ACC112 (cell line): ENCODE measurements at regions not wholly inside any gene's neighbourhood (a gene's known extent, or its start where the extent isn't known, plus 50 kb on each side); places are given as distances from the start of the nearest gene placed in this dataset.

Experiments
- H2AFZ ChIP-seq: fragments of 200-600 bp; sonication (generic); one replicate; pipeline ENCODE4 v1.6.0; 2017; ENCODE audit warnings: antibody characterized with exemption, low read length; ENCODE audit not compliant: unreplicated experiment
- H3K27ac ChIP-seq: fragments of 200-600 bp; sonication (generic); 2 replicates; pipeline ENCODE4 v1.5.1; 2014; ENCODE audit warnings: low read depth, mild to moderate bottlenecking, antibody characterized with exemption, low read length, moderate library complexity
- H3K27me3 ChIP-seq: fragments of 200-600 bp; sonication (generic); 2 replicates; pipeline ENCODE4 v1.6.1; 2014; ENCODE audit warnings: mild to moderate bottlenecking, antibody characterized with exemption, low read length, moderate library complexity, mixed read lengths; ENCODE audit not compliant: insufficient read depth
- H3K36me3 ChIP-seq: fragments of 200-600 bp; sonication (generic); 2 replicates; pipeline ENCODE4 v1.6.1; 2016; ENCODE audit warnings: mild to moderate bottlenecking, antibody characterized with exemption, low read length, moderate library complexity, mixed read lengths; ENCODE audit not compliant: insufficient read depth
- H3K4me1 ChIP-seq: fragments of 200-600 bp; sonication (generic); one replicate; pipeline ENCODE4 v1.6.1; 2016; ENCODE audit warnings: low read length, mixed read lengths; ENCODE audit not compliant: insufficient read depth, unreplicated experiment, control insufficient read depth
- H3K4me3 ChIP-seq: fragments of 200-600 bp; sonication (generic); 2 replicates; pipeline ENCODE4 v1.5.1; 2014; ENCODE audit warnings: mild to moderate bottlenecking, low read depth, low read length
- H3K79me2 ChIP-seq: fragments of 200-600 bp; sonication (generic); one replicate; pipeline ENCODE4 v1.6.0; 2016; ENCODE audit warnings: low read length; ENCODE audit not compliant: control insufficient read depth, unreplicated experiment, insufficient read depth

DNA sequence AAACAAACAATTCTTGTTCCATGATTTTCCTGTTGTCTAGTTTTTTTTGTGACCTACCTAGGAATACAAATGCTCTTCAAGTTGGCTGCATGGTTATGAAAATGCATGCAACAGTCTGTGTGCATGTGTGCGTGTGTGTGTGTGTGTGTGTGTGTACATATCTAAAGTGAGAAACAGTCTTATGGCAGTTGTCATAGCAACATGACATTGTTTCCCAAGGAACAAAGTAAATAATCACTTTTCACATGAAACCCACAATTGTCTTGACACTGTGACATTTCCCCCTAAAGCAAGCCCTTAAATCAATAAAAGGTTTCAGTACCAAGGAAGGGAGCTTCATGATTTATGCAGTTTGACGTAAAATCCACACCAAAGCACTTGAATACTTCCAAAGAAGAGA lies 758.4 kb downstream of the CDH8 start:
- Histone ChIP-seq H3K4me1 (no peaks in the 10 kb centered on the region), H3K4me3 (no peak overlapping the region), H3K27me3 (no peaks in the 10 kb centered on the region), H3K36me3 (no peaks in the 10 kb centered on the region), H3K79me2 (no peaks in the 10 kb centered on the region), H3K27ac (no peak overlapping the region), H2AFZ (no peak overlapping the region)

DNA sequence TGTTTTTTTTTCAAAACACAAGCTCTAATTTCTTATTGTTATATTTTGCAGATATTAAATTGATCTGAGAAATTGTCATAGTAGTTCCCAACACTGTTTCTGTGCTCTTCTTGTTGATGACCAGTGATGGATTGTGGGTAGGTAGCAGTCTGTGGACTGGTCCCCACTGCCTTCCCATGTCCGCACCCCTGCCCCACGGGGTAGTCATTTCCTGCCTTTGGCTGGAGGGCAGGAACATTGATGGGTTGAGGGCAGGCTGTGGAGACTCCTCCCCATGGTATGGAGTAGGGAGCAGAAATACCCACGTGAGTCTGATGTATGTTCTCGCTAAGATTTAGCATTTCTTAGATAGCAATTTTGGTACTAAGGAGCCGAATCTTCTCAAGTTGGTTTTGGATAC lies 762.0 kb downstream of the CDH8 start:
- no peak overlapping the region for H3K27ac ChIP-seq
- H3K4me1 ChIP-seq = no peaks in the 10 kb centered on the region
- no peak overlapping the region for H3K4me3 ChIP-seq
- no peak overlapping the region for H2AFZ ChIP-seq
- no peaks in the 10 kb centered on the region for H3K36me3 ChIP-seq
- no peaks in the 10 kb centered on the region for H3K27me3 ChIP-seq
- H3K79me2 ChIP-seq = no peaks in the 10 kb centered on the region

DNA sequence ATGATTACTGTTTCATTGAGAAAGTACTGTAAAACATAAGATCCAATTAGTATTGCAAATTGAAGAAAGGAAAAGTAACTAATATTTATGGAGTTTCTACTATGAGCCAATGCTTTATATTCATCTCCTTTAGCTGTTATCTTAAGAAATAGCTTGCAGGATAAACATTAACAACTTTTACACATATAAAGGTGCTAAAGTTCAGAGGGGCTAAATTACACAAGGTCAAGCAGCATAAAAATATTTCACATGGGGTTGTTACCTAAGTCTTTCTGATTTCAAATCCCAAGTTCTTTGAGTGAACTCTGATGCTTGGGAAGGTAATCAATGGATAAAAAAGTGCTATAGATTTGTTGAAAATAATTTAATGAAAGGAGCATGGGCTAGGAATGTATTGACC lies 765.5 kb downstream of the CDH8 start:
- no peaks in the 10 kb centered on the region for H3K27me3 ChIP-seq
- H3K79me2 ChIP-seq = no peaks in the 10 kb centered on the region
- no peaks in the 10 kb centered on the region for H3K4me1 ChIP-seq
- H2AFZ ChIP-seq = no peak overlapping the region
- no peak overlapping the region for H3K27ac ChIP-seq
- no peaks in the 10 kb centered on the region for H3K36me3 ChIP-seq
- H3K4me3 ChIP-seq = no peak overlapping the region

DNA sequence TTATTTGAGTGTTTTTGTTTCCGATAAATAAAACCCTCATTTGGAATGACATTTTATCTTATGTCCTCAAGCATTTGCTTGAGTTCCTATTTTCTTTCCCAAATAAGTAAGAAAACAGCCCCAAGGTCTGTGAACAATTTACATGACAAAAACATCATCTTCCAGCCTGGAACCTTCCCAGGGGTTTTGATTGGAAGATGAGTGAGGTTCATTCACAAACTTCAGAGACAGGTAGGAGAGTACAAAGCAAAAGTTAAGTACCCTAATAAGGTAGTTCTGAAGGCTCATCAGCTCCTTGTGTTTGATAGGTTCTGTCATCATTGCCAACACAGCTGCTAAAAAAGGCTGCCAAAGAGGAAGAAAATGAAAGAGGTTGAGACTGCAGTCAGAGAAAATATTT lies 772.8 kb downstream of the CDH8 start:
- Histone ChIP-seq H3K27ac (no peak overlapping the region), H3K4me1 (no peaks in the 10 kb centered on the region), H3K27me3 (no peaks in the 10 kb centered on the region), H2AFZ (no peak overlapping the region), H3K4me3 (no peak overlapping the region), H3K79me2 (no peaks in the 10 kb centered on the region), H3K36me3 (no peaks in the 10 kb centered on the region)

DNA sequence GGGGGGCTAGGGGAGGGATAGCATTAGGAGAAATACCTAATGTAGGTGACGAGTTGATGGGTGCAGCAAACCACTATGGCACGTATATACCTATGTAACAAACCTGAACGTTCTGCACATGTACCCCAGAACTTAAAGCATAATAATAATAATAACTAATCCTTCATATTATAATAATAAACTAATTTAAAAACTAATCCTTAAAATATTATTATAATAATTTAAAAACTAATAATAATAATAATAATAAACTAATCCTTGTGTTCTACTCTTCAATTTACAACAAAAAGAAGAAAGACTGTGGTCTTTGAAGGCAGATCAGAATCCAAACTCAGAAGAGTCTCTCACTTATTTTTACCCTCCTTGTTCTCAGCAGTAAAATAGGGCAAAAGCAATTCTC lies 774.9 kb downstream of the CDH8 start:
- no peak overlapping the region for H3K4me3 ChIP-seq
- H3K36me3 ChIP-seq = no peaks in the 10 kb centered on the region
- H3K27me3 ChIP-seq = no peaks in the 10 kb centered on the region
- no peak overlapping the region for H2AFZ ChIP-seq
- no peaks in the 10 kb centered on the region for H3K4me1 ChIP-seq
- no peaks in the 10 kb centered on the region for H3K79me2 ChIP-seq
- no peak overlapping the region for H3K27ac ChIP-seq

DNA sequence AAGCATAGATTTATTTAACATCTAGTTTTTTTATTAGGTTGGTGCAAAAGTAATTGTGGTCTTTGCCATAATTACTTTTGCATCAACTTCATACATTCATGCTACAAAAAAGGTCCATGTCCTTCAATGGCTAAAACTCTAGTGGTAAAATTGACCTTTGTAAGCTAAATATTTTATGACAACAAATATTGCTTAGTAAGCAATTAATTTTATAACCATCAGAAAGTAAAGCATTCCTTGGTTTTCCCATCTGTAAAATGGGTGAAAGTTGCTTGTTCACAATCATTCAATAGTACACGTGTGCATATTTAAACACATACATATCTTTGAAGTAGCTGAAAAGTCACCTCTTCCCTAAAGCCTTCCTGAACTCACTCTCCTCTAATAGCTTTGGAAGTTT lies 789.6 kb downstream of the CDH8 start:
- Histone ChIP-seq H2AFZ (no peak overlapping the region), H3K79me2 (no peaks in the 10 kb centered on the region), H3K36me3 (no peaks in the 10 kb centered on the region), H3K4me3 (no peak overlapping the region), H3K27ac (no peak overlapping the region), H3K27me3 (no peaks in the 10 kb centered on the region), H3K4me1 (no peaks in the 10 kb centered on the region)

DNA sequence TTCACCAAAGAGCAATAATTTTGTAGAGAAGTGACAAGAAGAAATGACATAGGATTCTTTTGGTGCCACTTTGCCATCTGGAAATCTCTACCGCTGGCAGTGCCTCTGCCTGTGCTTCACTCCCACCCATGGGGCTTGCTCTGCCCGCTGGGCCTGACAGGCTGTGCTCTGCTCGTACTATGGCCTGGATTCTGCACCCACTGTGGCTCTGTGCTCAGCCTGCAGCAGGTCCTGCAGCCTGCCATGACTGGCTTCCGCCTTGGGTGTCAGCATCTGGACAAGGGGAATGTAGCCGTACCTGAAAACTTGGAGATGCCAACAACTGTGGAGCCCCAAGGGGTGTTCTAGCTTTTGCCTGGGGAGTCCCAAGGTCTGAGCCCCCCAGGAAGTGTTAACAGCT lies 792.3 kb downstream of the CDH8 start:
- H3K4me3 ChIP-seq = no peak overlapping the region
- H3K4me1 ChIP-seq = no peaks in the 10 kb centered on the region
- no peak overlapping the region for H2AFZ ChIP-seq
- H3K79me2 ChIP-seq = no peaks in the 10 kb centered on the region
- H3K27ac ChIP-seq = no peak overlapping the region
- H3K27me3 ChIP-seq = no peaks in the 10 kb centered on the region
- H3K36me3 ChIP-seq = no peaks in the 10 kb centered on the region

DNA sequence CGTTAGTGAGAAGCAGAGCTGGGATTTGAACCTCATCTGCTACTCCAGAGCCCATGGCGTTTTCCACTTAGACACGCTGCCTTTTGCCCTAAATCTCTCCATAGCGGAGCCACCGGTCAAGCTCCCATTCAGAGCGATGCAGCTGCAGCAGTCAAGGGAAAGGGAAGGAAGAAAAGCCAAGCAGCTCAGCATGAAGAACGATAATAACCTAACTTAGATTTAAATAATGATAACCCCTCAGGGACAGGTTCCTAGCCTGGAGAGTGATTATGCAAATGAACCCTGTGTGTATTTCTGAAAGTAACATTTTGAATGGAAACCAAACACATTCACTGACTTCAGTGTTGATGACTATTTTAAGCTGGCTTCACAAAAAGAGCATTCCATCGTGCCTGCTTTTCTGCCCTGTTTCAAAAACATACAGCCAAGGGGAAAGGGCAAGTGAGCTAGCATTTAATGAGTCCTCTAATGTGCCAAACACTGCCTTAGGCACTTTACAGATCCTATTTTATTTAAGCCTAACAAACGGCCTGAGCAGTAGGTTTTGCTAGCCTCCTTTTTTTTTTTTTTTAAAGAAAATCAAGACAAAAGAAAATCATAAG lies 798.3 kb downstream of the CDH8 start:
- Histone ChIP-seq H3K79me2 (no peaks in the 10 kb centered on the region), H3K36me3 (no peaks in the 10 kb centered on the region), H3K4me1 (no peaks in the 10 kb centered on the region), H2AFZ (no peak overlapping the region), H3K27me3 (no peaks in the 10 kb centered on the region), H3K27ac (no peak overlapping the region), H3K4me3 (no peak overlapping the region)

DNA sequence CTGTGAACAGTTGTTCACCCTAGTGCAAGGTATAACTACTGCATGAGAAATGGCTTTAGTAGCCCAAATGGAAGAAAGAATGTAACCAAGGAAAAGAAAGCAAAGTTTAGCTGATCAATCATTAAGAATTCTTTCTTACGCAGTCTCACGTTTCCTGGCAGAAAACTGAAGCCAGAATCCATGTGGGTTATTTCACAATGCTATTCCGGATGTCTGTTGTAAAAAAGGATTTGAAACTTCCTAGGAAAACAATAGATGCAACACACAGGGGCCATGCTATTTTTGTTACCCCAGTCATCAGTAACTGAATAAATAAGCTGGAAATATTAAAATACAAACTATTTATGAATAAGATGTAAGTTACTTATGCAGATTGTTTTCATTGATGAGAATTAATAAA lies 802.5 kb downstream of the CDH8 start:
- Histone ChIP-seq H3K4me3 (no peak overlapping the region), H2AFZ (no peak overlapping the region), H3K27me3 (no peaks in the 10 kb centered on the region), H3K27ac (no peak overlapping the region), H3K36me3 (no peaks in the 10 kb centered on the region), H3K79me2 (no peaks in the 10 kb centered on the region), H3K4me1 (no peaks in the 10 kb centered on the region)

DNA sequence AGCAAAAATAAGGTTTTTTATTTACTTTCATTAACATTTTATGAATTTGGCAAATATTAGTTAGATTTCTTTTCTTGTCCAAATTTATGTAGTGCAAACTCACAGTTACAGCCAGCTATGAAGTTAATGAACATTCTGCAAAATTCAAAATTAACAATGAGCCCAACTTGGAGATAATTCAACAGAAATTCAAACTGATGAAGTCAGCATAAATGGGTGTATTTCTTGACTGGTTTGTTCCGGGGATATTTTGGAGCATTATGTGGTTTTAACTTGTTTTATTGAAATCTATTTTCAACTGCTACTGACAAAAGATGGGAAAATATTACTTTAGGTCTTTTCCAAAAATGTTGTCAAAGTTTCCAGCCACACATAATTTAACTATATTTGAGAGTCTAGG lies 807.9 kb downstream of the CDH8 start:
- H3K27me3 ChIP-seq = no peaks in the 10 kb centered on the region
- no peak overlapping the region for H2AFZ ChIP-seq
- no peak overlapping the region for H3K4me3 ChIP-seq
- H3K79me2 ChIP-seq = no peaks in the 10 kb centered on the region
- H3K4me1 ChIP-seq = no peaks in the 10 kb centered on the region
- H3K36me3 ChIP-seq = no peaks in the 10 kb centered on the region
- H3K27ac ChIP-seq = no peak overlapping the region

DNA sequence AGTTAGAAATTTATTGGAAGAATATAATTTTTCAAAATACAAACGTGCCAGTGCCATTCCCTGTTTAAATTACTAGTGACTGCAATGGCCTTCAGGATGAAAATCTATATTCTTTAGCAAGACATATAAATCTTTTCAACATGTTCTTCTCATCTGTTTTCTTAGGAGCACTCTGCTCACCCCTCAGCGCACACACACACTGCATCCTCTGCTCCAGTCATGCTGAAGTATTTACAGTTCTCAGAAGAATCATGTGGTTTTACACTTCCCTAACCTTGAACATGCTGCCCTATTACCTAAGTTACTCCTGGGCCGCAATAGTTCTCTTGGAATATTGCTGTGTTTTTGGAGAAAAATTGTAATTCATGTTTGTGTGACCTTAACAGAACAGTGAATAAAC lies 820.6 kb downstream of the CDH8 start:
- H3K27me3 ChIP-seq = no peaks in the 10 kb centered on the region
- no peaks in the 10 kb centered on the region for H3K4me1 ChIP-seq
- no peaks in the 10 kb centered on the region for H3K36me3 ChIP-seq
- H3K27ac ChIP-seq = no peak overlapping the region
- no peak overlapping the region for H3K4me3 ChIP-seq
- H2AFZ ChIP-seq = no peak overlapping the region
- H3K79me2 ChIP-seq = no peaks in the 10 kb centered on the region
